GM12878 (cell line): ENCODE measurements at regions not wholly inside any gene's neighbourhood (a gene's known extent, or its start where the extent isn't known, plus 50 kb on each side); places are given as distances from the start of the nearest gene placed in this dataset.

Experiments used
- ASH2L ChIP-seq: fragments of 300-600, 200-600 bp; sonication (generic); IDR thresholded peaks from 2 replicates; pipeline ENCODE4 v1.6.1; 2017; ENCODE audit warnings: low read depth, mild to moderate bottlenecking, borderline replicate concordance
- CTCF ChIP-seq, 3 experiments: IDR thresholded peaks in 2 of 3; conservative IDR thresholded peaks in 1 of 3; 2 replicates each; pipeline ENCODE4 v1.5.1; 2011; ENCODE audit warnings: low read depth in 3 of 3, low read length in 3 of 3, mild to moderate bottlenecking in 3 of 3, control low read depth in 2 of 3, moderate library complexity in 2 of 3, inconsistent platforms in 1 of 3, mixed read lengths in 1 of 3; ENCODE audit not compliant: control insufficient read depth in 2 of 3, insufficient read depth in 1 of 3; ENCODE audit errors: extremely low read depth in 1 of 3
- CUX1 ChIP-seq: IDR thresholded peaks from 2 replicates; pipeline ENCODE4 v1.6.1; 2012; ENCODE audit warnings: improper control_type of control experiment, low read depth, low read length; ENCODE audit not compliant: insufficient replicate concordance
- IKZF1 ChIP-seq: fragments of 450-650 bp; conservative IDR thresholded peaks from 2 replicates; pipeline ENCODE4 v1.6.1; 2017; ENCODE audit warnings: antibody characterized with exemption, mild to moderate bottlenecking
- JUND ChIP-seq: IDR thresholded peaks from 2 replicates; pipeline ENCODE4 v1.6.1; 2012; ENCODE audit warnings: low read depth, mild to moderate bottlenecking, low read length, improper control_type of control experiment, moderate library complexity
- POLR2AphosphoS5 ChIP-seq: IDR thresholded peaks from 2 replicates; pipeline ENCODE4 v1.6.1; 2011; ENCODE audit warnings: mild to moderate bottlenecking, low read length, inconsistent platforms
- REST ChIP-seq: IDR thresholded peaks from 2 replicates; pipeline ENCODE4 v1.6.1; 2012; ENCODE audit warnings: mild to moderate bottlenecking, low read depth, low read length
- RFX5 ChIP-seq: IDR thresholded peaks from 2 replicates; pipeline ENCODE4 v1.6.1; 2011; ENCODE audit warnings: low read depth, low read length, improper control_type of control experiment
- SMC3 ChIP-seq: IDR thresholded peaks from 2 replicates; pipeline ENCODE4 v1.6.1; 2011; ENCODE audit warnings: low read length, improper control_type of control experiment, borderline replicate concordance
- TAF1 ChIP-seq: IDR thresholded peaks from 2 replicates; pipeline ENCODE4 v1.6.1; 2011; ENCODE audit warnings: mild to moderate bottlenecking, low read depth, low read length, borderline replicate concordance

GRCh38 chr2:160592401-160592800, 98.8 kb upstream of the RBMS1 start:
- TF ChIP-seq CTCF (IDR thresholded peaks at IDR 0.05 in 2 of 3, conservative IDR thresholded peaks at IDR 0.05 in 1 of 3; ENCODE audit: control insufficient read depth in 2 of 3, extremely low read depth in 1 of 3, insufficient read depth in 1 of 3, low read depth in 3 of 3, low read length in 3 of 3) (no peak), REST (no peak), POLR2AphosphoS5 (no peak), CUX1 (no peak), TAF1 (no peak), IKZF1 (no peak), JUND (no peak), SMC3 (no peak), RFX5 (no peak), ASH2L (no peak)
